GM19324 (cell line): ENCODE measurements at regions not wholly inside any gene's neighbourhood (a gene's known extent, or its start where the extent isn't known, plus 50 kb on each side); places are given as distances from the start of the nearest gene placed in this dataset.

ENCODE experiments used
- ATAC-seq: cut with Tn5 transposase; IDR thresholded peaks from one replicate; pipeline ENCODE4 v1.9.1; 2021; ENCODE audit warnings: mild to moderate bottlenecking, moderate library complexity; ENCODE audit not compliant: unreplicated experiment, low FRiP score

GRCh38 chr10:36506697-36507496 lies 618.5 kb upstream of the ANKRD30A start:
- no peak for ATAC-seq

DNA sequence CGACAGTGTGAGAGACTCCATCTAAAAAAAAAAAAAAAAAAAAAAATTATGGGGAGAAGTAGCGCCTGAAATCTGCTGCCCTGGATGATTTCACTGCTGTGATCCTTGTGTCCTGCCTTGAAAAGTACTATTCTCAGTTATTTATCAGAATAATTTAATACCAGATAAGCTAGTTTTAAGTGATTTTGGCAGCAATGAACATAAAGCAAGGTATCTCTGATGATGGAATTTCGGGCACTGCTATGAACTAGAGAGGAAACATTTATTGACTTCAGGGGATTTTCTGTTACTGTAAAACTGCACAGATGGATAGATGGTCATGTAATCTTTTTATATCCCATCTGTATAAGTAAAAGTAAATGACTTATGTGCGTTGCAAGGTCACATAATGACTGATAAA lies 619.1 kb upstream of the ANKRD30A start:
- no peak for ATAC-seq

DNA sequence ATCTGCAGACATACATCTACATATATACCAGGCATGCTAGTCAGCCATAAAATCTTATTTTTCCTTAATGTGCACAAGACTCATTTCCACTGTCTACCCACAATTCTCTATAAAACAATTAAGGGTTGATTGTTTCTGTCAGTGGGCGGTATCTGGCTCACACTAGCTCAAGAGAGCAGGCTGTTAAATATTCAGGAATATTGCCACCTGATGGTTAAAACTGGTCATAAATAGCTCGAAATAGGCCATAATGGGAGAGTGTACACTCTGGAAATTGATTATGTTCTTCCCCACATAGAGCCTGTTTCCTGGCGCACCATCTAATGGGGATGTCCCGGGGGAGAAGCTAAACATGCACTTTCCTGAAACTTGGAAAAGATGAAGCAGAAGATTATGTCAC lies 620.6 kb upstream of the ANKRD30A start:
- ATAC-seq, result no peak

GRCh38 chr10:36500266-36500665 lies 625.1 kb upstream of the ANKRD30A start:
- ATAC-seq, result no peak

GRCh38 chr10:36499693-36500092 lies 625.7 kb upstream of the ANKRD30A start:
- no peak for ATAC-seq

- ATAC-seq, result no peak
These were observed 628.6 kb upstream of the ANKRD30A start for GRCh38 chr10:36496758-36497157.

DNA sequence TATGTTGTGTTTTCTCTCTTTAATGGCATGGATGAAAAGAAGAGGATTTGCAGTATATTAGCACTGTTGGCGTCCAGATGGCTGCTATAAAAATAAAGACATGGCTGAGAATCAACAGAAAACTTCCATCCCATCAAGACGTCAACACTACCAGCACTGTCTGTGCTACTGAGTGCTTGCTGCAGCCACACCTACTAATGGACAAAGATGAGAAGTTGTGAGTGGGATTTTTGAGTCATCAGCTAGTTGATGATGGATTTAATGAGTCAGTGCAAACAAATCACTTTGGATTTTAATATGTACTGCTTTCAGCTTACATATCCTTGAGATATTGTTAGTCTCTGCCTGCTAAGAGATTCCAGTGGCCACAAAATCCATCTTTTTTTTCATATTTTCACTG lies 631.0 kb upstream of the ANKRD30A start:
- no peak for ATAC-seq

DNA sequence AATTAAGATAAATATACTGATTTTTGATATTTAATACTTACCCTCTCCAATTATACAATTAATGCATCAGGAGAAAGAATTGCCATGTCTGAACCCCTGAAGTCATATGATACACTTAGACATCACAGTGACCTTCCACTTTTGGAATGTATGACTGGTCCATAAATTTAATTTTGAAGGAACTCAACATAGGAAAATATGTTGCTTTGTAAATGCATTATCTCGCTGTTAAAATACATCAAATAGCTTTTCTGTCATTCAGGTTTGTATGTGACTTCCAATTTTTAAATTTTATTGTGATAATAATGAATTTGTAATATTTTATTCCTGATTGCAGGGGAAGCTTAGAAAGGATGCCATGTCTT lies 631.9 kb upstream of the ANKRD30A start:
- ATAC-seq, result no peak

DNA sequence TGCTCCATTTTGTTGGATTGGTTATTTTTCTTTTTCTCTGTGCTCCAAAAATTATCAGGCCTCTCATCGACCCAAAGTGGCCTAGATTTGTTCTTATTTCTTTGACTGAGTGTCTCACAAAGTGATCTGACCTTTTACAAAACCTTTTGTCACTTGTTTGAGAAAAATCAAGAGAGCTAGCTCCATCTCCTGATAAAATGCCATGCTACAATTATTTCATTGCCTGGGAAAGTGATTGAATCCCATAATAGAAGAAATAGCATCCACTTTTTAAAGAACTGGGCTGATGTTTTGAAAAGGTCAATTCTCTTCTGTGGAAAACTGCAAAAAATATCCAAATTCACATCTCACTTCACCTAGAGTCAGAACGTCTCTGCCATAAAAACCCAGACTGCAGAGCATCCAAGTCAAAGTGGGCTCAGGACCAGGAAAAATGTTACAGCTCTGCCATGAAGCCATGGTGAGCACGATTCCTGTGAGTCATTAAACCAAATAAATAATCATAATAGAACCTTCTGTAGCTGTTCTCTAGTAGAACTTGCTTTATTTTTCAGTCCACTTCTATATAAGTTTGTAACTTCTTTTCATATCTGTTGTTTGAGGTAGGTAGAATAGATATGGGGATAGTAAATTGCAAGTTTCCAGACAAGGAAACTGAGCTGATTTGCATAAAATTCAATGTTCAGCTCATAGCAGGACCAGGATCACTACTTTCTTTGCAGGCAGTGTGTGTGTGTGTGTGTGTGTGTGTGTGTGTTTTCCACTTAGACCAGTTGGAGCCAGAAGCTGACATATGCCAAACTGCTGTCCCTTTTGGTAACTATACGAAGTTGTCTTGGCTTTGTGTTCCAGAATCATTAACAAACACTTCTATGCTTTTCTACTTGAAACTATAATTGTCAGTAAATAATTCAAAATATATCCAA lies 632.5 kb upstream of the ANKRD30A start:
- ATAC-seq, result no peak

GRCh38 chr10:36491926-36492325 lies 633.5 kb upstream of the ANKRD30A start:
- no peak for ATAC-seq

DNA sequence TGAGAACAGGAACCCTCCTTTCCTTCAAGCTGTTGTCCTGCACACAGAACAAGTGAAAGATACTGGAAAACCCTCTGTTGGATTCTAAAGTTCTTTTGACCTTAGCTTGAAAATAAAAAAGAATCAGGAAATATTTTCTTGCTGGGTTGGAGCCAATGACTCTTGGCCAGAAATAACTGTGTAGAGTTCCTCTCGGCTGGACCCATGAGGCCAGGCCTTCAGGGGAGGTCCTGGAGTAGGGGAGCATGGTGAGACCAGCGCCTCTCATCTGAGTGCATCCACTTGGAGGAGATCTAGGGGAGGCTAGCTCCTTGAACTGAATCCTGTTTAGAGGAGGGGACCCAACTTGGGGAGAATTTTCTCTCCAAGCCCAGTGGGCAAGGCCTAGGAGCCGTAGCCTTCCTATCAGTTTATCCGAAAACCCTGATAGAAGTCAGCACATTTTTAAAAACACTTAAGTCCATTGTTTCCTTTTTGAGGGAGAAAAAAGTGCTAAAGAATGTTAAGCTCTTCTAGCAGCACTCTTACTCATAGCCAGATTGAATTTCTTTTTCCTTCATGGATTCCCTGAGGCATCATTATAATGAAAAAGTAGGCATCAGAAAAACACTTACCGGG lies 635.7 kb upstream of the ANKRD30A start:
- no peak for ATAC-seq

GRCh38 chr10:36489181-36489580 lies 636.2 kb upstream of the ANKRD30A start:
- ATAC-seq, result no peak

DNA sequence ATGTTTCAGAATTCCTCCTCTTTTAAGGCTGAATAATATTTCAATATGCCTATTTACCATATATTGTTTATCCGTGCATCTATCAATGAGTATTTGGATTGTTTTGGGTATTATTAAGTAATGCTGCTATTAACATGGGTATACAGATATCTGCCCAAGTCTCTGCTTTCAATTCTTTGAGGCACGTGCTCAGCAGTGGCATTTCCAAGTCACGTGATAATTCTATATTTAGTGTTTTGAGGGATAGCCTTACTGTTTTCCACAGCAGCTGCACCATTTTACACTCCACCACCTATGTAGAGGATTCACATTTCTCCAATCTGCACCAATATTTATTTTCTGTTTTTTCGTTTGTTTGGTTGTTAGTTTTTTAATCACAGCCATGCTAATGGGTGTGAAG lies 636.8 kb upstream of the ANKRD30A start:
- ATAC-seq, result no peak

DNA sequence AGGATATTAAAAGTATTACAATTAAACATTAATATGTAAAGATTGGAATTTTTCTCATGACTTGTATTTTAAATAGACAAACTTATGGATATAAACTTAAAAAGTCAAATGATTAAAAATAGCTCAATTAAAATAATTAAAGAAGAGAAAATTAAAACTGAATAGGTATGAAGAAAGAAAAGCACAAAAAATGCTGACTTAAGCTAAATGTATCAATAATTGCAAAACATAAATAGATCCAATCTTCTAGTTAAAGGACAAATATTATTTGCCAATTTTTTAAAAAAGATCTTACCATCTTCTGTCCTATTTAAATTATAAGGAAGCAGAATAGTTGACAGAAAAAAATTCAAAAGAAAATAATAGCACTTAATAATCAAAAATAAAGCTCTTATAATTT lies 646.3 kb upstream of the ANKRD30A start:
- no peak for ATAC-seq

GRCh38 chr10:36476399-36476798 lies 649.0 kb upstream of the ANKRD30A start:
- ATAC-seq, result no peak

DNA sequence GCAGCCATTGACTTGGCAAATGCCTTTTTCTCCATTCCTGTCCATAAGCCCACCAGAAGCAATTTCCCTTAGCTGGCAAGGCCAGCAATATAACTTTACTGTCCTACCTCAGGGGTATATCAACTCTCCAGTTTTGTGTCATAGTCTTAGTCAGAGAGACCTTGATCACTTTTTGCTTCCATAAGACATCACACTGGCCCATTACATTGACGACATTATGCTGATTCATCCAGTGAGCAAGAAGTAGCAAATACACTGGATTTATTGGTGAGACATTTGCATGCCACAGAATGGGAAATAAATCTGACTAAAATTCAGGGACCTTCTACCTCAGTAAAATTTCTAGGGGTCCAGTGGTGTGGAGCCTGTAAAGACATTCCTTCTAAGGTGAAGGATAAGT lies 649.7 kb upstream of the ANKRD30A start:
- ATAC-seq, result no peak

DNA sequence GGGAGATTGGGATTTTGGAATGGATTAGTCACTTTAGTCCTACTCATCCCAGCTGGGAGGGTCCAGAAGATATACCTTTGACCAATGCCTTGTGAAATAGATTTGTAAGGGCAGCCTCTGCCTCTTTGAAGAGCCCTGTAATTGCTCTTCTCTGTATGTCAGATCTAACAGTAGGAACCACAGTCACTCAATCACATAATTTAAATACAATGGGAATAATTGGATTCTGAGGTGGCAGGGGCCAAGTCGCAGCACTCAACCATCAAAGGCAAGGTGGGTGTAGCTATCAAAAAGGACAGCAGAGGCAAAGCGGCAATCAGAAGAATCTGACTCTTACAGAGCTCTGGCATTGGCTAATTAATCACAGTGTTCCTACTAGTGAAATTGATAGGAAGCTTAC lies 650.9 kb upstream of the ANKRD30A start:
- ATAC-seq, result no peak

GRCh38 chr10:36473122-36473521 lies 652.3 kb upstream of the ANKRD30A start:
- ATAC-seq, result no peak

GRCh38 chr10:36469585-36469984 lies 655.8 kb upstream of the ANKRD30A start:
- ATAC-seq, result no peak

DNA sequence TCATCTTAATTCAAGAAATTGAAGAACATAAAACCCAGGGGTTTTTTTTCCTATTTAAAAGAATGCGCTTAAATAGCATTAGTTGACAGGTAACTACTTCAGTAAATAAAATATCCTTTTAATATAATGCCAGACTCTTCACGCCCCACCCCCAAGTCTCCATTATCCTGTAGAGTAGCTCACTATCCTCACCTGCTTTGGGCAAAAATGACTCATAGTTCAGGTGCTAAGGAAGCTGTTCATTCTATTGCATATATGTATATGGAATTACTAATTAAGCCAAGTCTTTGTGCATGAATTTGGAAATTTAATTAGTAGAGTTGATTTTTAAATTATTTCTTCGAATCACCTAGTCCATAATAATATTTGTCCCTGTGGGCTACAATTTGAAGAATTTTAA lies 656.8 kb upstream of the ANKRD30A start:
- ATAC-seq, result no peak

DNA sequence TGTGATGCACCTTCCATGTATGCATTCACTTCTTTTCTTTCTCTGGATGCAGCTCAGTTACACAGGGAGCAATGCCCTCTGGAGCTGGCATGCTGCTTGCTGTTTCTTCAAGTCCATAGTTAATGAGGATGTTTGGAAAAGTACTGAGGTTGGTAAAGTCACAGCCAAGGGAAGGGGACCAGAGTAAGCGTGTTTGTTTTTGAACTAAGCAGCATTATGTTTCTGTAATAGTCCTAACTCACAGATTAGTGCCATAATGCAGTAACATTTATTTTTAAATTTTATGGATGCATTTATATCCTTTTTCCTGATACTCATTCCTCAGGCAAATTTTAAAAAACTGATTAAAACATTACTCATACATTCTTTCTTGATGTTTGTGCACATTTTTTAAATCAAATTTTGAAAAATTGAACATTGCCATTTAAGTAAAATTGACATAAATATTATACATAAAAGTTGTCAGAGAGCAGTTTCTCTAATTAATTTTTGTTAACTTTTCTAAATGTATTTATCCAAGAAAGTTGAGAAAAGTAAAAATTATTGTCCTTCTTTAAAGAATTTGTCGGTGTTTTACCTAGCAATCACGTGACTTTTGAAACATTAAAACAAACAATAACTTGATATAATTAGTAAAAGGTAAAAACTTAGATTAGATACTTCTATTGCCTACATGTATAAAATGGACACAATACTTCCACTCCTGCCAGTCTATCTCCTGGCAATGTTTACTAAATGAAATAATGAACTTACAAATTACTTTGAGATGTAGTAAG lies 659.6 kb upstream of the ANKRD30A start:
- ATAC-seq, result no peak
